ENCODE measurements at regions not wholly inside any gene's neighbourhood (a gene's known extent, or its start where the extent isn't known, plus 50 kb on each side); places are given as distances from the start of the nearest gene placed in this dataset.

DNA sequence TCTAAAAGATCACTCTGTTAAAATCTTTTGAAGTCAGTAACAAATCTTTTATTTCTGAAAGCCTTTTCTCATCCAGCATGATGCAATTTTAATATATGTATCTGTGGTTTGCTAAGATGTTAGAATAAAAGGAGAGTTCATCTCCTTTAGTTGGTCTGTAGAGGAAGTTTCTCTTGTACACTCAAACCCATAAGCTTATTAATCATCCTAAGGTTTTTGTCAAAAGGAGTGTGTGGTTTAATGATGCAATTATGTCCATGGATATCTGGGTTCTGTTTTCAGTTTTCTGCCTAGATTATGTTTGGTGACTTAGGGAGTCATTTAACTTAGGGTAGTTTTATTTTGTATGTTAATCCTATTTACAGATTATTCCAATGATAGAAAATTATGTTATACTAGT, 52.1 kb upstream of the NDST4 start:
- TF ChIP-seq, protein P1, sequence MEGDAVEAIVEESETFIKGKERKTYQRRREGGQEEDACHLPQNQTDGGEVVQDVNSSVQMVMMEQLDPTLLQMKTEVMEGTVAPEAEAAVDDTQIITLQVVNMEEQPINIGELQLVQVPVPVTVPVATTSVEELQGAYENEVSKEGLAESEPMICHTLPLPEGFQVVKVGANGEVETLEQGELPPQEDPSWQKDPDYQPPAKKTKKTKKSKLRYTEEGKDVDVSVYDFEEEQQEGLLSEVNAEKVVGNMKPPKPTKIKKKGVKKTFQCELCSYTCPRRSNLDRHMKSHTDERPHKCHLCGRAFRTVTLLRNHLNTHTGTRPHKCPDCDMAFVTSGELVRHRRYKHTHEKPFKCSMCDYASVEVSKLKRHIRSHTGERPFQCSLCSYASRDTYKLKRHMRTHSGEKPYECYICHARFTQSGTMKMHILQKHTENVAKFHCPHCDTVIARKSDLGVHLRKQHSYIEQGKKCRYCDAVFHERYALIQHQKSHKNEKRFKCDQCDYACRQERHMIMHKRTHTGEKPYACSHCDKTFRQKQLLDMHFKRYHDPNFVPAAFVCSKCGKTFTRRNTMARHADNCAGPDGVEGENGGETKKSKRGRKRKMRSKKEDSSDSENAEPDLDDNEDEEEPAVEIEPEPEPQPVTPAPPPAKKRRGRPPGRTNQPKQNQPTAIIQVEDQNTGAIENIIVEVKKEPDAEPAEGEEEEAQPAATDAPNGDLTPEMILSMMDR (conservative IDR thresholded peaks at IDR 0.05): no peak
- TF ChIP-seq ZFX (IDR thresholded peaks at IDR 0.05): no peak

All from C4-2B (cell line).